HepG2 (cell line): ENCODE measurements at regions not wholly inside any gene's neighbourhood (a gene's known extent, or its start where the extent isn't known, plus 50 kb on each side); places are given as distances from the start of the nearest gene placed in this dataset.

Source experiments
- ATRX ChIP-seq: sonication (generic); formaldehyde crosslinking; IDR thresholded peaks from 2 replicates; pipeline ENCODE4 v1.4.0; 2020; ENCODE audit warnings: missing genetic modification reagents, borderline replicate concordance
- CCAR2 ChIP-seq: fragments of 200-400 bp; formaldehyde crosslinking; optimal IDR thresholded peaks from 2 replicates; pipeline ENCODE3; 2018; ENCODE audit warnings: low read depth, mild to moderate bottlenecking, low read length, moderate library complexity
- GTF3A ChIP-seq: sonication (generic); formaldehyde crosslinking; conservative IDR thresholded peaks from 2 replicates; pipeline ENCODE4 v1.4.0; 2020; ENCODE audit warnings: mild to moderate bottlenecking, missing genetic modification reagents
- HDAC6 ChIP-seq: fragments of 200-600 bp; sonication (generic); IDR thresholded peaks from 2 replicates; pipeline ENCODE4 v1.7.0; 2017; ENCODE audit warnings: mild to moderate bottlenecking, antibody characterized with exemption, low read length, low read depth
- HHEX ChIP-seq: IDR thresholded peaks from 2 replicates; pipeline ENCODE4 v1.6.1; 2016; ENCODE audit warnings: control low read depth
- HOXA3 ChIP-seq: sonication (generic); formaldehyde crosslinking; IDR thresholded peaks from 2 replicates; pipeline ENCODE4 v1.5.0; 2020; ENCODE audit warnings: missing genetic modification reagents
- JUNB ChIP-seq: sonication (generic); formaldehyde crosslinking; IDR thresholded peaks from 2 replicates; pipeline ENCODE4 v1.8.0; 2022; ENCODE audit warnings: missing genetic modification reagents, mild to moderate bottlenecking, borderline replicate concordance
- KMT2A ChIP-seq: sonication (generic); formaldehyde crosslinking; IDR thresholded peaks from 2 replicates; pipeline ENCODE4 v1.4.0; 2020; ENCODE audit warnings: missing genetic modification reagents
- MAFF ChIP-seq: IDR thresholded peaks from 2 replicates; pipeline ENCODE4 v1.6.1; 2011; ENCODE audit warnings: low read depth, low read length, improper control_type of control experiment
- MED8 ChIP-seq: sonication (generic); formaldehyde crosslinking; IDR thresholded peaks from 2 replicates; pipeline ENCODE4 v1.8.1; 2023; ENCODE audit warnings: mild to moderate bottlenecking, missing genetic modification reagents; ENCODE audit not compliant: insufficient replicate concordance
- SIX1 ChIP-seq: sonication (generic); formaldehyde crosslinking; IDR thresholded peaks from 2 replicates; pipeline ENCODE4 v1.4.0; 2020; ENCODE audit warnings: missing genetic modification reagents, borderline replicate concordance
- SMAD3 ChIP-seq: sonication (generic); formaldehyde crosslinking; IDR thresholded peaks from 2 replicates; pipeline ENCODE4 v1.4.0; 2020; ENCODE audit warnings: missing genetic modification reagents
- ZBTB7B ChIP-seq: sonication (generic); formaldehyde crosslinking; IDR thresholded peaks from 2 replicates; pipeline ENCODE4 v1.4.0; 2020; ENCODE audit warnings: missing genetic modification reagents
- ZNF18 ChIP-seq: sonication (generic); formaldehyde crosslinking; IDR thresholded peaks from 2 replicates; pipeline ENCODE4 v1.8.0; 2022; ENCODE audit warnings: mild to moderate bottlenecking, missing genetic modification reagents; ENCODE audit not compliant: insufficient replicate concordance
- ZNF354B ChIP-seq: sonication (generic); formaldehyde crosslinking; IDR thresholded peaks from 2 replicates; pipeline ENCODE4 v1.8.0; 2022; ENCODE audit warnings: mild to moderate bottlenecking, missing genetic modification reagents
- ZNF550 ChIP-seq: sonication (generic); formaldehyde crosslinking; IDR thresholded peaks from 2 replicates; pipeline ENCODE4 v1.4.0; 2020; ENCODE audit warnings: mild to moderate bottlenecking, missing genetic modification reagents, borderline replicate concordance
- ZNF557 ChIP-seq: sonication (generic); formaldehyde crosslinking; IDR thresholded peaks from 2 replicates; pipeline ENCODE4 v1.4.0; 2020; ENCODE audit warnings: missing genetic modification reagents
- ZNF572 ChIP-seq: sonication (generic); formaldehyde crosslinking; IDR thresholded peaks from 2 replicates; pipeline ENCODE4 v1.5.1; 2020; ENCODE audit warnings: mild to moderate bottlenecking, missing genetic modification reagents
- ZNF766 ChIP-seq: sonication (generic); formaldehyde crosslinking; IDR thresholded peaks from 2 replicates; pipeline ENCODE4 v1.5.0; 2020; ENCODE audit warnings: missing genetic modification reagents, borderline replicate concordance
- ZNF773 ChIP-seq: sonication (generic); formaldehyde crosslinking; IDR thresholded peaks from 2 replicates; pipeline ENCODE4 v1.4.0; 2020; ENCODE audit warnings: missing genetic modification reagents, borderline replicate concordance
- ZNF782 ChIP-seq: sonication (generic); formaldehyde crosslinking; IDR thresholded peaks from 2 replicates; pipeline ENCODE4 v1.4.0; 2020; ENCODE audit warnings: missing genetic modification reagents, mild to moderate bottlenecking, borderline replicate concordance
- TF ChIP-seq, protein P1 (sequence below): sonication (generic); formaldehyde crosslinking; IDR thresholded peaks from 2 replicates; pipeline ENCODE4 v1.4.0; 2020; ENCODE audit warnings: missing genetic modification reagents, borderline replicate concordance
- TF ChIP-seq, protein P2 (sequence below): sonication (generic); formaldehyde crosslinking; IDR thresholded peaks from 2 replicates; pipeline ENCODE4 v1.8.0; 2022; ENCODE audit warnings: missing genetic modification reagents, mild to moderate bottlenecking, inconsistent platforms, borderline replicate concordance
- TF ChIP-seq, protein P3 (sequence below): sonication (generic); formaldehyde crosslinking; IDR thresholded peaks from 2 replicates; pipeline ENCODE4 v1.8.1; 2023; ENCODE audit warnings: mild to moderate bottlenecking, missing genetic modification reagents

DNA sequence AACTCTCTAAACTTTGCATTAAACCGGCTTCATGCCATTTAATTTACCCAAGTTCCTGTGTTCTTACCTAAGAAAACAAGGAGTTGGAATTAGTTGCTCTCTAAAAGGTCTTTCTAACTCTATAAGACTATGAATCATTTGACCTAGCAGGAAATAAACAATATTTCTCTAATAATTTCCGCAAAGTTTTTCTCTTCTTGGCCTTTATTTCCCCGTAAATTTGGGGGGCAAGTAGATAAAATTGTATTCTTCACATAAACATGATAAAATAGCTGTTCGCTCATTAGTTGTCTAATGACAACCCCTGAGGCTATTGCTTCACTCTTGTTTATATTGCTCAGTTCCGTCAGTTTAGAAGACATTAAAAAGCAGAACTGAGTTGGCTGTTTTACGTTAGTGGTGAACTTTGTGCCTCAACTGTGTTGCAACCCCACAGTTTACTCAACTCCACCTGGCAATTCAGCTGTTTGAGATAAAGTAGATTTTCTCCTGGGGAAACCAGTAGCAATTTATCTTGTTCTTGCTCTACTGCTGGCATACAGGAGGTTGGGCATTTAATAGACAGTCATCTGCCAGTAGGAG is 74.7 kb downstream of the BTG1 start (continued):
- TF ChIP-seq ZNF18 (CRISPR knock-in tag), result no peak
- TF ChIP-seq ZBTB7B (CRISPR knock-in tag), result peak; percentile 67; the same call in 1 of the 2 replicates
- TF ChIP-seq, protein P1, sequence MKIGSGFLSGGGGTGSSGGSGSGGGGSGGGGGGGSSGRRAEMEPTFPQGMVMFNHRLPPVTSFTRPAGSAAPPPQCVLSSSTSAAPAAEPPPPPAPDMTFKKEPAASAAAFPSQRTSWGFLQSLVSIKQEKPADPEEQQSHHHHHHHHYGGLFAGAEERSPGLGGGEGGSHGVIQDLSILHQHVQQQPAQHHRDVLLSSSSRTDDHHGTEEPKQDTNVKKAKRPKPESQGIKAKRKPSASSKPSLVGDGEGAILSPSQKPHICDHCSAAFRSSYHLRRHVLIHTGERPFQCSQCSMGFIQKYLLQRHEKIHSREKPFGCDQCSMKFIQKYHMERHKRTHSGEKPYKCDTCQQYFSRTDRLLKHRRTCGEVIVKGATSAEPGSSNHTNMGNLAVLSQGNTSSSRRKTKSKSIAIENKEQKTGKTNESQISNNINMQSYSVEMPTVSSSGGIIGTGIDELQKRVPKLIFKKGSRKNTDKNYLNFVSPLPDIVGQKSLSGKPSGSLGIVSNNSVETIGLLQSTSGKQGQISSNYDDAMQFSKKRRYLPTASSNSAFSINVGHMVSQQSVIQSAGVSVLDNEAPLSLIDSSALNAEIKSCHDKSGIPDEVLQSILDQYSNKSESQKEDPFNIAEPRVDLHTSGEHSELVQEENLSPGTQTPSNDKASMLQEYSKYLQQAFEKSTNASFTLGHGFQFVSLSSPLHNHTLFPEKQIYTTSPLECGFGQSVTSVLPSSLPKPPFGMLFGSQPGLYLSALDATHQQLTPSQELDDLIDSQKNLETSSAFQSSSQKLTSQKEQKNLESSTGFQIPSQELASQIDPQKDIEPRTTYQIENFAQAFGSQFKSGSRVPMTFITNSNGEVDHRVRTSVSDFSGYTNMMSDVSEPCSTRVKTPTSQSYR, result peak; percentile 64; the same call in 1 of the 2 replicates
- no peak for TF ChIP-seq ZNF766 (CRISPR knock-in tag)
- peak; percentile 69; the same call in 1 of the 2 replicates for TF ChIP-seq JUNB (CRISPR knock-in tag)
- TF ChIP-seq HHEX (CRISPR knock-in tag), result peak; percentile 72
- no peak for TF ChIP-seq ZNF773
- TF ChIP-seq, protein P2, sequence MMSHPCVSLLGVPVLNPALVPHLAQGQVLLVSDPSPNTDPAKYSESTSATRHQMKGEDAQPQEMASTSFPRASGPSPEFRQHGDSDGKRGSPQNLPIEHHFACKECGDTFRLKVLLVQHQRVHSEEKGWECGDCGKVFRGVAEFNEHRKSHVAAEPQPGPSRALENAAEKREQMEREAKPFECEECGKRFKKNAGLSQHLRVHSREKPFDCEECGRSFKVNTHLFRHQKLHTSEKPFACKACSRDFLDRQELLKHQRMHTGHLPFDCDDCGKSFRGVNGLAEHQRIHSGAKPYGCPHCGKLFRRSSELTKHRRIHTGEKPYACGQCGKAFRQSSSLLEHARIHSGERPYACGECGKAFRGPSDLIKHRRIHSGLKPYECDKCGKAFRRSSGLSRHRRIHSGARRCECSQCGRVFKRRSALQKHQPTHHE (CRISPR knock-in tag), result no peak
- TF ChIP-seq ZNF557 (CRISPR knock-in tag), result 0 out of 2 replicates have a peak, but pooled peaks have one; percentile 31
- TF ChIP-seq, protein P3, sequence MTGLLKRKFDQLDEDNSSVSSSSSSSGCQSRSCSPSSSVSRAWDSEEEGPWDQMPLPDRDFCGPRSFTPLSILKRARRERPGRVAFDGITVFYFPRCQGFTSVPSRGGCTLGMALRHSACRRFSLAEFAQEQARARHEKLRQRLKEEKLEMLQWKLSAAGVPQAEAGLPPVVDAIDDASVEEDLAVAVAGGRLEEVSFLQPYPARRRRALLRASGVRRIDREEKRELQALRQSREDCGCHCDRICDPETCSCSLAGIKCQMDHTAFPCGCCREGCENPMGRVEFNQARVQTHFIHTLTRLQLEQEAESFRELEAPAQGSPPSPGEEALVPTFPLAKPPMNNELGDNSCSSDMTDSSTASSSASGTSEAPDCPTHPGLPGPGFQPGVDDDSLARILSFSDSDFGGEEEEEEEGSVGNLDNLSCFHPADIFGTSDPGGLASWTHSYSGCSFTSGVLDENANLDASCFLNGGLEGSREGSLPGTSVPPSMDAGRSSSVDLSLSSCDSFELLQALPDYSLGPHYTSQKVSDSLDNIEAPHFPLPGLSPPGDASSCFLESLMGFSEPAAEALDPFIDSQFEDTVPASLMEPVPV, result no peak
- TF ChIP-seq SMAD3 (CRISPR knock-in tag), result peak; percentile 98
- TF ChIP-seq ZNF572, result no peak
- TF ChIP-seq GTF3A (CRISPR knock-in tag), result no peak
- TF ChIP-seq HDAC6, result no peak
- no peak for TF ChIP-seq ATRX (CRISPR knock-in tag)
- TF ChIP-seq ZNF354B (CRISPR knock-in tag), result no peak
- peak; percentile 61 for TF ChIP-seq MAFF
- no peak for TF ChIP-seq KMT2A (CRISPR knock-in tag)
- TF ChIP-seq CCAR2, result no peak
- peak; percentile 82 for TF ChIP-seq SIX1 (CRISPR knock-in tag)
- peak; percentile 75 for TF ChIP-seq HOXA3 (CRISPR knock-in tag)
- no peak for TF ChIP-seq ZNF550 (CRISPR knock-in tag)
- TF ChIP-seq MED8 (CRISPR knock-in tag), result no peak
- no peak for TF ChIP-seq ZNF782 (CRISPR knock-in tag)
